ENCODE measurements at regions not wholly inside any gene's neighbourhood (a gene's known extent, or its start where the extent isn't known, plus 50 kb on each side); places are given as distances from the start of the nearest gene placed in this dataset.

DNA sequence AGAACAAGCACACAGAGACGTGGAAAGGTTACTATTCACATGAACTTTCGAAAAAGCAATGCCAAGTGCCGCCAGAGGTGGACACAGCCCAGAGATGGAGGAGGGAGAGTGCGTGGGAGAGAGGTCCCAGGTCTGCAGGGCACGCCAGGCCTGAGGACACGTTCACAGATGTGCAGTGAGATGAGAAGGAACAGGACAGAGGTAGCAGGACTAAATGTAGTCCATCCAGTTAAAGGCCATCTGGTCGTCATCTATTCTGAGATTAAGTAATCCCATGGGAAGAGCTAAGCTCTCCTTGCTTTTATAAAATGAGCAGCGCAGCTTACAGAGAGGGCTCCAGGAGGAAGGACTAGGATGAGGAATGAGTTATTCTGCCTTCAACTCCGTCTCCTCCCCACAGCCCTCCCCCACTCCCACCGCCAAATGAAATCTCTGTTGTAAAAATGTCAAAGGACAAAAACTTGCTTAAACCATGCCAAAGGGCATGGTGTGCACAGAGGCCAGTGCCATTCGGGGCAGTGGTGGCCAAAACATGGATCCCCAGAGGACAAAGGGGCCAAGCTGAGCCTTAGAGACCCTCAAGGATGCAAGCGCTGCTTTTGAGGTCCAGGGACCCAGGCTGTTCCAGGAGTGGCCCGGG, 85.4 kb upstream of the SLC25A33 start:
- H3K79me2 ChIP-seq (ENCODE audit: insufficient read depth, low read length) = no peaks in the 10 kb centered on the region
- no peak overlapping the region for H2AFZ ChIP-seq (ENCODE audit: low read length)
- H3K27me3 ChIP-seq (ENCODE audit: insufficient read depth, low read length) = no peaks in the 10 kb centered on the region
- H3K4me1 Mint-ChIP-seq = peaks cover 5% of the 10 kb centered on the region in 2 experiments
- H3K9me3 ChIP-seq (ENCODE audit: control insufficient read depth, low read depth, low read length) = no peaks in the 10 kb centered on the region
- no peak overlapping the region for H3K9ac ChIP-seq (ENCODE audit: extremely low read depth, insufficient read length, low read length)
- TF ChIP-seq, protein P1, sequence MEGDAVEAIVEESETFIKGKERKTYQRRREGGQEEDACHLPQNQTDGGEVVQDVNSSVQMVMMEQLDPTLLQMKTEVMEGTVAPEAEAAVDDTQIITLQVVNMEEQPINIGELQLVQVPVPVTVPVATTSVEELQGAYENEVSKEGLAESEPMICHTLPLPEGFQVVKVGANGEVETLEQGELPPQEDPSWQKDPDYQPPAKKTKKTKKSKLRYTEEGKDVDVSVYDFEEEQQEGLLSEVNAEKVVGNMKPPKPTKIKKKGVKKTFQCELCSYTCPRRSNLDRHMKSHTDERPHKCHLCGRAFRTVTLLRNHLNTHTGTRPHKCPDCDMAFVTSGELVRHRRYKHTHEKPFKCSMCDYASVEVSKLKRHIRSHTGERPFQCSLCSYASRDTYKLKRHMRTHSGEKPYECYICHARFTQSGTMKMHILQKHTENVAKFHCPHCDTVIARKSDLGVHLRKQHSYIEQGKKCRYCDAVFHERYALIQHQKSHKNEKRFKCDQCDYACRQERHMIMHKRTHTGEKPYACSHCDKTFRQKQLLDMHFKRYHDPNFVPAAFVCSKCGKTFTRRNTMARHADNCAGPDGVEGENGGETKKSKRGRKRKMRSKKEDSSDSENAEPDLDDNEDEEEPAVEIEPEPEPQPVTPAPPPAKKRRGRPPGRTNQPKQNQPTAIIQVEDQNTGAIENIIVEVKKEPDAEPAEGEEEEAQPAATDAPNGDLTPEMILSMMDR (conservative IDR thresholded peaks at IDR 0.05) = no peak; the same call in 2 of the 3 replicates
- H2BK12ac ChIP-seq (ENCODE audit: insufficient read length, low read depth, low read length) = no peak overlapping the region
- H3K9me3 Mint-ChIP-seq = no peaks in the 10 kb centered on the region
- no peaks in the 10 kb centered on the region for H3K4me1 ChIP-seq (ENCODE audit: insufficient read depth, low read length)
- H3K56ac ChIP-seq (ENCODE audit: insufficient read length, low read depth, low read length) = no peak overlapping the region
- no peak overlapping the region for H2BK20ac ChIP-seq (ENCODE audit: low read depth, low read length, poor library complexity, severe bottlenecking)
- H2BK5ac ChIP-seq (ENCODE audit: insufficient read length, low read length) = no peak overlapping the region
- no peak overlapping the region for H3K18ac ChIP-seq (ENCODE audit: insufficient read length, low read depth, low read length)
- H4K20me1 ChIP-seq (ENCODE audit: control insufficient read depth, insufficient read depth, insufficient read length) = no peaks in the 10 kb centered on the region
- no peak overlapping the region for H2BK120ac ChIP-seq (ENCODE audit: low read depth, low read length, poor library complexity, severe bottlenecking)
- no peak overlapping the region for H3K23ac ChIP-seq (ENCODE audit: insufficient read length, low read depth, low read length)
- no peak overlapping the region for H3K27ac ChIP-seq (ENCODE audit: insufficient read length, low read depth, low read length)
- H2AK5ac ChIP-seq (ENCODE audit: insufficient read length, low read length) = no peak overlapping the region
- no peak overlapping the region for H3K4me2 ChIP-seq (ENCODE audit: insufficient read depth, insufficient read length, low read length)
- no peak overlapping the region for H3K14ac ChIP-seq (ENCODE audit: insufficient read depth, low read length)
- H3K27ac Mint-ChIP-seq = no peak overlapping the region
- H4K5ac ChIP-seq (ENCODE audit: insufficient read length, low read depth, low read length) = no peak overlapping the region
- H3K23me2 ChIP-seq (ENCODE audit: insufficient read length, low read depth, low read length, poor library complexity, severe bottlenecking) = no peaks in the 10 kb centered on the region
- H3K79me1 ChIP-seq (ENCODE audit: insufficient read depth, low read depth, low read length, poor library complexity, severe bottlenecking) = no peaks in the 10 kb centered on the region
- no peak for DNase-seq
- H4K8ac ChIP-seq (replicated peaks; ENCODE audit: insufficient read length, low read depth, low read length) = no peak overlapping the region
- no peaks in the 10 kb centered on the region for H3K36me3 Mint-ChIP-seq (ENCODE audit: insufficient read depth in 1 of 3, low read depth in 3 of 3)
- no peak overlapping the region for H3K4me3 Mint-ChIP-seq
- no peak overlapping the region for H3K4ac ChIP-seq (ENCODE audit: low read depth, low read length)
- WGBS (ENCODE audit: extremely low coverage, insufficient read length, low lambda C conversion rate) = no CpG with 5 or more reads among the region's 13 CpGs
- H2BK15ac ChIP-seq (ENCODE audit: low read depth, low read length) = no peak overlapping the region
- no peak overlapping the region for H4K91ac ChIP-seq (ENCODE audit: insufficient read length, low read depth, low read length)
- H3T11ph ChIP-seq (ENCODE audit: low read length) = no peak overlapping the region
- H3K27me3 Mint-ChIP-seq (ENCODE audit: low read depth) = peaks cover 5% of the 10 kb centered on the region

Data from H9 (cell line).